Brain microvascular endothelial cell (primary cell): ENCODE measurements at regions not wholly inside any gene's neighbourhood (a gene's known extent, or its start where the extent isn't known, plus 50 kb on each side); places are given as distances from the start of the nearest gene placed in this dataset.
A peak's percentile ranks its signal among the peaks of the same experiment; 100 is the strongest.

Experiments
- DNase-seq: peaks from one replicate; pipeline ENCODE4 v3.0.0-alpha.2; 2020
- H3K27ac ChIP-seq: fragments of 250-450 bp; sonication (Bioruptor Pico); 2 replicates; pipeline ENCODE4 v1.5.1; 2020; ENCODE audit warnings: mild to moderate bottlenecking, moderate library complexity
- H3K27me3 ChIP-seq: fragments of 250-450 bp; sonication (Bioruptor Pico); replicated peaks from 2 replicates; pipeline ENCODE4 v1.5.1; 2020; ENCODE audit warnings: mild to moderate bottlenecking
- H3K36me3 ChIP-seq: fragments of 250-450 bp; sonication (Bioruptor Pico); replicated peaks from 2 replicates; pipeline ENCODE4 v1.5.1; 2020; ENCODE audit warnings: mild to moderate bottlenecking
- H3K4me3 ChIP-seq: 2 replicates; pipeline ENCODE4 v1.5.1; 2011; ENCODE audit warnings: low read depth, mild to moderate bottlenecking, control low read depth, low read length, moderate library complexity
- in situ Hi-C: cut with HindIII; loops from 2 replicates; pipeline ENCODE4 v1.10.0; 2017; ENCODE audit warnings: low sequenced_read_pairs, low pct_ligation_motif_present
- TF ChIP-seq, protein P1 (sequence below): IDR thresholded peaks from 2 replicates; pipeline ENCODE4 v1.5.1; 2011; ENCODE audit warnings: low read depth, mild to moderate bottlenecking, moderate library complexity, low read length, control low read depth, inconsistent platforms; ENCODE audit errors: missing control alignments

DNA sequence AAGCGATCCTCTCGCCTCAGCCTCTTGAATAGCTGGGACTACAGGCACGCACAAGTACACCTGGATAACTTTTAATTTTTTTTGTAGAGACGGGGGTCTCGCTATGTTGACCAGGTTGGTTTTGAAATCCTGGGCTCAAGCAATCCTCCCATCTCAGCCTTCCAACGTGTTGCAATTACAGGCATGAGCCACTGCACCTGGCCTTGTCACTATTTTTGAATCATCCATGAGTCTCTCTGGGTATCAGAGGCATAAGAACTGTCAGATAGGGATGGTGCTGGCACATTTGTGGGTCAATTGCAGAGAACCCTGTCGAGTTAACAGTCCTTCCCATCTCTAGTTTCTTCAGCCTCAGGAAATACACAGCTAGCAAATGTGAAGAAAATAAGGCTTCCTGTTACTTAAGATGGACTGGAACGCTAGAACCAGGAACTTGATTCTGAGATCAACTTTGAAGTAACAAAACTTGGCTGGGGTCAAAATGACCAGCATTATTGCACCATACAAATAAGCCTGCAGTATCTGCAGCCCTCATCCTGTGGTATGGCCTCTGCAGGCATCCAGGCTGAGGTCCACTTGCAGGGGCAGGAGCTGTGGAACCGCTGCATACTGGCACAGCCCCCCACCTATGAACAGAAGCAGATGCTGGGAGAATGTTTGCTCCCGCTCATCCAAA, 124.3 kb upstream of the GADD45A start:
- no peak for DNase-seq
- TF ChIP-seq, protein P1, sequence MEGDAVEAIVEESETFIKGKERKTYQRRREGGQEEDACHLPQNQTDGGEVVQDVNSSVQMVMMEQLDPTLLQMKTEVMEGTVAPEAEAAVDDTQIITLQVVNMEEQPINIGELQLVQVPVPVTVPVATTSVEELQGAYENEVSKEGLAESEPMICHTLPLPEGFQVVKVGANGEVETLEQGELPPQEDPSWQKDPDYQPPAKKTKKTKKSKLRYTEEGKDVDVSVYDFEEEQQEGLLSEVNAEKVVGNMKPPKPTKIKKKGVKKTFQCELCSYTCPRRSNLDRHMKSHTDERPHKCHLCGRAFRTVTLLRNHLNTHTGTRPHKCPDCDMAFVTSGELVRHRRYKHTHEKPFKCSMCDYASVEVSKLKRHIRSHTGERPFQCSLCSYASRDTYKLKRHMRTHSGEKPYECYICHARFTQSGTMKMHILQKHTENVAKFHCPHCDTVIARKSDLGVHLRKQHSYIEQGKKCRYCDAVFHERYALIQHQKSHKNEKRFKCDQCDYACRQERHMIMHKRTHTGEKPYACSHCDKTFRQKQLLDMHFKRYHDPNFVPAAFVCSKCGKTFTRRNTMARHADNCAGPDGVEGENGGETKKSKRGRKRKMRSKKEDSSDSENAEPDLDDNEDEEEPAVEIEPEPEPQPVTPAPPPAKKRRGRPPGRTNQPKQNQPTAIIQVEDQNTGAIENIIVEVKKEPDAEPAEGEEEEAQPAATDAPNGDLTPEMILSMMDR, result no peak
- in situ Hi-C loops, result no loop called here
- no peak overlapping the region for H3K4me3 ChIP-seq
- H3K27me3 ChIP-seq, result no peaks in the 10 kb centered on the region
- no peaks in the 10 kb centered on the region for H3K36me3 ChIP-seq
- no peak overlapping the region for H3K27ac ChIP-seq

DNA sequence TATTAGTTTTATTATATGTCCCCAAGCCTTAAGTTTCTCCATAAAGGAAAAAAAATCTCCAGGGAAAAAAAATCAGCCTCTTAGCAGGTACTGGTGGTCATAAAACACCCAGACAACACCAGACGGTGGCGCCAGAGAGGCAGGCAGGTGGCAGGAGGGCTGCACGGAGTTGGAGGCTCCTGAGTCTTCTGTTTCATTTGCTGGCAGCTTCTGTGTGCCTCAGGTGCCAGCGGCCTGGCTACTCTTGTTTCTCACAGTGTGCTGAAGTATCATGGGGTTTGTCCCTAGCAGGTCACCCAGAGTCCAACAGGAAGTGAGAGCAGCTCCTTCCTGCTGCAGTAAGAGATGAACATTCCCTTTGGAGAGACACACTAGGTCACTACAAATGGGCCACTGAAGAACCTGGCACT, 123.3 kb upstream of the GADD45A start:
- peak; percentile 83 for DNase-seq
- TF ChIP-seq, protein P1, result peak; percentile 97
- Histone ChIP-seq H3K4me3 (no peak overlapping the region), H3K27ac (no peak overlapping the region), H3K36me3 (no peaks in the 10 kb centered on the region), H3K27me3 (no peaks in the 10 kb centered on the region)
- in situ Hi-C loops, result no loop called here

DNA sequence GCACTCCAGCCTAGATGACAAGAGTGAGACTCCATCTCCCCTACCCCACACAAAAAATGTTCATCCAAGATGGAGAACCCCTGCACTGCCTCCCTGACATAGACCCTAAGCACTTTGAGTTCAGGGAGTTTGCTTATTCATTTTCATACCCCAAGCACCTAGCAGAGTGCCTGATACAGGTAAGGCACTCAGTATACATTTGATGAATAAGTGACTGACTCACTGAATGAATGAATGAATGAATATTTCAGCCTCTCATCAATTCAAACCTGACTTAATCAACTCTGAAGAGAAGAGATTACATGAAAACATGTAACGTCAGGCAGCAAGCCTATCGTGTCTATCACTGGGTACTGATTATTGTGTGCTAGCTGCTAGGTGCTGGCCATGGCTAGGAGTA, 121.3 kb upstream of the GADD45A start:
- H3K36me3 ChIP-seq, result no peaks in the 10 kb centered on the region
- H3K27me3 ChIP-seq, result no peaks in the 10 kb centered on the region
- DNase-seq, result no peak
- no peak overlapping the region for H3K4me3 ChIP-seq
- in situ Hi-C loops, result no loop called here
- TF ChIP-seq, protein P1, result no peak
- no peak overlapping the region for H3K27ac ChIP-seq

DNA sequence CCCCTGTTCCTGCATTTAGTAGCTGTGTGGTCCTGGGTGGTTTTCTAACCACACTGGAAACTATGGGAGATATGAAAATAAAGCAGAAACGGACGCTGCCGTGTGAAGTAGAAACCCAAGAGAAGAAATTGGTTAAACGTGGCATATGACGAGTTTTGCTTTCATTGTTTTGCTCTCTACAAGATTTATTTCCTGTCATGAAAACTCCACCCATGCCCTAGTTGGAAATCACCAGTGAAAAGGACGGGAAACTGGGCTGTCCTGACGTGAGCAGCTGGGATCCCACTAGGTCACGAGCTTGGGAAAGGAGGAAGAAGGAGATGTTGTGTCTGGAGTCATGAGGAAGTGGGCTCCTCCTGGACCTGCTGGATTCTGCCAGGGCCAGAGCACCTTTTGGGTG, 120.8 kb upstream of the GADD45A start:
- H3K4me3 ChIP-seq, result no peak overlapping the region
- in situ Hi-C loops, result no loop called here
- TF ChIP-seq, protein P1, result no peak

DNA sequence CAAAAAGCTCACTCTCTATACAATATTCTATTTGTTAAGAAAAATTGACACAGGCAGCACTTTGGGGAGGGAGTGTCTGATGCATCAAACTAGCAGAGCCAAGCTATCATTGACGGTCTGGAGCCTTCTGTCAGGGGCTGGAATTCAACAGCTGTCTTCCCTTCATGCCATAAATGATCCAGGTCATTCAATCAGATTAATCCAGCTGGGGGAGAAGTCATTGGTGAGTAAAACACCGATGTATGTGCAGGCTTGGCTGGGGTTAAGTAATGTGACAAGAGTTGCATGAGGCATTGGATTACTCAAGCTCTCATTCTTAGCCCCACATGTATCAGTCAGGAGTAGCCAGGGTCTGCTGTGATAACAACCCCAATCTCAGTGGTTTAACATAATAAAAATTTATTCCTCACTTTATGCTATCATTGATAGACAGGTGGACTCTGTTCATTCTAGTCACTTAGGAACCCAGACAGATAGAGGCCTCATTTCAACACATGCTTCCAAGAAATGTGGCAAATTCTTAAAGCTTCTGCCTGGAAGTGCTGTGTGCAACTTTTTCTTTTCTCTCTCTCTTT, 118.1 kb upstream of the GADD45A start:
- H3K27ac ChIP-seq, result no peak overlapping the region
- H3K36me3 ChIP-seq, result no peaks in the 10 kb centered on the region
- no peak for DNase-seq
- in situ Hi-C loops, result no loop called here
- TF ChIP-seq, protein P1, result no peak
- no peaks in the 10 kb centered on the region for H3K27me3 ChIP-seq
- no peak overlapping the region for H3K4me3 ChIP-seq

More for the DNA sequence above, 120.8 kb upstream of the GADD45A start:
- no peaks in the 10 kb centered on the region for H3K27me3 ChIP-seq
- no peaks in the 10 kb centered on the region for H3K36me3 ChIP-seq
- no peak for DNase-seq
- no peak overlapping the region for H3K27ac ChIP-seq
